Ovary (tissue), 7 donors: ENCODE measurements at regions not wholly inside any gene's neighbourhood (a gene's known extent, or its start where the extent isn't known, plus 50 kb on each side); places are given as distances from the start of the nearest gene placed in this dataset.

Experiments
- DNase-seq, 5 donors: peaks; one replicate each; pipeline ENCODE4 v3.0.0-alpha.2; 2019 to 2020
- H3K27ac ChIP-seq, 2 donors: fragments of 200-600 bp; one replicate each; pipeline versions ENCODE4 v1.5.1 to v1.8.0; 2019 to 2022
- H3K27me3 ChIP-seq: fragments of 200-600 bp; one replicate; pipeline ENCODE4 v1.8.0; 2022
- H3K36me3 ChIP-seq: fragments of 200-600 bp; sonication (generic); one replicate; pipeline ENCODE4 v1.5.1; 2019
- H3K4me1 ChIP-seq: one replicate; pipeline ENCODE4 v1.8.1; 2013; ENCODE audit warnings: mild to moderate bottlenecking, moderate library complexity; ENCODE audit not compliant: insufficient read depth
- H3K4me3 ChIP-seq: fragments of 200-600 bp; sonication (generic); one replicate; pipeline ENCODE4 v1.5.1; 2017
- H3K9me3 ChIP-seq, 2 donors: fragments of 200-600 bp in 1 of 2; sonication (generic) in 1 of 2; one replicate each; pipeline versions ENCODE4 v1.5.1 to v1.8.1; 2013 to 2019; ENCODE audit warnings: mild to moderate bottlenecking in 1 of 2, moderate library complexity in 1 of 2
- CTCF ChIP-seq, 3 donors: fragments of 450-650 bp in 2 of 3; fragments of 200-600 bp in 1 of 3; IDR thresholded peaks; one replicate each; pipeline versions ENCODE4 v1.5.1 to v1.8.0; 2016 to 2022; ENCODE audit warnings: antibody characterized with exemption in 3 of 3, mild to moderate bottlenecking in 1 of 3
- EP300 ChIP-seq: sonication (generic); formaldehyde crosslinking; IDR thresholded peaks from one replicate; pipeline ENCODE4 v1.6.1; 2017; ENCODE audit warnings: antibody characterized with exemption
- POLR2A ChIP-seq: fragments of 450-650 bp; IDR thresholded peaks from one replicate; pipeline ENCODE4 v1.6.1; 2017; ENCODE audit warnings: antibody characterized with exemption, mild to moderate bottlenecking, moderate library complexity
- WGBS, 3 donors: extraction: QIAGEN DNeasy Blood & Tissue Kit in 1 of 3; methylation state at CpG; one replicate each; pipeline versions ENCODE4 v1.1.5 to v1.1.7; 2013 to 2017; 5-methylcytosine and 5-hydroxymethylcytosine counted together
- intact Hi-C, 4 donors: fragments of 100-400 bp; cut with DNase I; formaldehyde crosslinking; loops; one replicate each; pipeline versions ENCODE4 v1.11.0 to v1.15.1; 2022 to 2023
- donor health status: DM: no; HTN: no; CAD: no; lungs with moderate emphysema.
- donor health status: DM: no; HTN: no; CAD: no.
- donor health status: Bipolar disorder and iron deficiency.
- donor health status: DM: no; HTN: no; CAD: no.
- donor health status: DM: yes; HTN: yes; CAD: no.

GRCh38 chr17:79560527-79560926 is 50.3 kb downstream of the RBFOX3 start:
- intact Hi-C loops: no loop called here

GRCh38 chr17:79559111-79559887 is 51.6 kb downstream of the RBFOX3 start:
- intact Hi-C loops: no loop called here
- no peaks in the 10 kb centered on the region for H3K27me3 ChIP-seq
- H3K4me1 ChIP-seq: no peaks in the 10 kb centered on the region
- H3K9me3 ChIP-seq: no peaks in the 10 kb centered on the region
- H3K27ac ChIP-seq: no peak overlapping the region
- no peaks in the 10 kb centered on the region for H3K36me3 ChIP-seq
- TF ChIP-seq POLR2A (no peak), CTCF (IDR thresholded peaks at IDR 0.05) (no peak), EP300 (no peak)
- no peak overlapping the region for H3K4me3 ChIP-seq
- DNase-seq: no peak
- WGBS, 3 donors: 91 to 97% (median 93%) methylated on average over 2 of the region's 2 CpGs

More at GRCh38 chr17:79560527-79560926, 50.3 kb downstream of the RBFOX3 start:
- H3K27me3 ChIP-seq: no peaks in the 10 kb centered on the region
- WGBS, 3 donors: 85 to 87% (median 86%) methylated on average over 13 of the region's 13 CpGs
- no peaks in the 10 kb centered on the region for H3K36me3 ChIP-seq
- H3K27ac ChIP-seq: no peak overlapping the region
- no peak overlapping the region for H3K4me3 ChIP-seq
- DNase-seq: no peak
- H3K4me1 ChIP-seq: no peaks in the 10 kb centered on the region
- no peak for TF ChIP-seq EP300
- TF ChIP-seq POLR2A: no peak
- TF ChIP-seq CTCF (IDR thresholded peaks at IDR 0.05): no peak
- H3K9me3 ChIP-seq: no peaks in the 10 kb centered on the region

- 25 to 30% (median 29%) methylated on average over 24 of the region's 24 CpGs for WGBS, 3 donors
- Histone ChIP-seq H3K27ac (no peak overlapping the region), H3K4me1 (no peaks in the 10 kb centered on the region), H3K9me3 (no peaks in the 10 kb centered on the region), H3K4me3 (no peak overlapping the region), H3K27me3 (no peaks in the 10 kb centered on the region), H3K36me3 (no peaks in the 10 kb centered on the region)
- DNase-seq: no peak
- TF ChIP-seq CTCF (IDR thresholded peaks at IDR 0.05) (no peak), POLR2A (no peak), EP300 (no peak)
- intact Hi-C loops: no loop called here
Observed at GRCh38 chr17:79558091-79558900, 52.6 kb downstream of the RBFOX3 start.

GRCh38 chr17:79557276-79558090 is 53.4 kb downstream of the RBFOX3 start:
- Histone ChIP-seq H3K27me3 (no peaks in the 10 kb centered on the region), H3K27ac (no peak overlapping the region), H3K36me3 (no peaks in the 10 kb centered on the region), H3K4me1 (no peaks in the 10 kb centered on the region), H3K9me3 (no peaks in the 10 kb centered on the region), H3K4me3 (no peak overlapping the region)
- intact Hi-C loops: no loop called here
- TF ChIP-seq CTCF (IDR thresholded peaks at IDR 0.05) (no peak), POLR2A (no peak), EP300 (no peak)
- WGBS, 3 donors: 25 to 42% (median 41%) methylated on average over 22 of the region's 22 CpGs
- DNase-seq: no peak
